Upper lobe of left lung (tissue), 6 donors: ENCODE measurements at regions not wholly inside any gene's neighbourhood (a gene's known extent, or its start where the extent isn't known, plus 50 kb on each side); places are given as distances from the start of the nearest gene placed in this dataset.
A peak's percentile ranks its signal among the peaks of the same experiment; 100 is the strongest.

Experiments used
- ATAC-seq, 2 donors: fragments of 200-7000 bp; cut with Tn5 transposase; one replicate each; pipeline ENCODE4 v1.9.1; 2022; ENCODE audit warnings: mild to moderate bottlenecking in 2 of 2, moderate library complexity in 2 of 2; ENCODE audit not compliant: low FRiP score in 2 of 2
- DNase-seq, 2 donors: peaks; one replicate each; pipeline ENCODE4 v3.0.0-alpha.2; 2019 to 2020
- H3K27ac ChIP-seq, 4 donors: fragments of 200-600 bp; sonication (generic); one replicate each; pipeline ENCODE4 v1.5.1; 2016 to 2019
- H3K27me3 ChIP-seq, 4 donors: fragments of 200-600 bp; sonication (generic); one replicate each; pipeline ENCODE4 v1.5.1; 2017 to 2019
- H3K36me3 ChIP-seq, 4 donors: fragments of 200-600 bp; sonication (generic); one replicate each; pipeline ENCODE4 v1.5.1; 2016 to 2019
- H3K4me1 ChIP-seq, 4 donors: fragments of 200-600 bp; sonication (generic); one replicate each; pipeline ENCODE4 v1.5.1; 2018 to 2019
- H3K4me3 ChIP-seq, 4 donors: fragments of 200-600 bp; sonication (generic); one replicate each; pipeline ENCODE4 v1.5.1; 2017 to 2019; ENCODE audit warnings: mild to moderate bottlenecking in 2 of 4, moderate library complexity in 1 of 4
- H3K9me3 ChIP-seq, 4 donors: fragments of 200-600 bp; sonication (generic); one replicate each; pipeline ENCODE4 v1.5.1; 2018 to 2019
- CTCF ChIP-seq, 6 experiments: fragments of 450-650 bp in 4 of 6; fragments of 200-600 bp in 2 of 6; sonication (generic) in 2 of 6; IDR thresholded peaks; one replicate each; pipeline ENCODE4 v1.5.1; 2016 to 2019; ENCODE audit warnings: antibody characterized with exemption in 6 of 6
- EP300 ChIP-seq, 4 donors: sonication (generic); formaldehyde crosslinking; IDR thresholded peaks; one replicate each; pipeline ENCODE4 v1.5.1; 2017; ENCODE audit warnings: antibody characterized with exemption in 4 of 4, control low read depth in 2 of 4
- POLR2A ChIP-seq, 4 donors: fragments of 450-650 bp; IDR thresholded peaks; one replicate each; pipeline ENCODE4 v1.5.1; 2016 to 2017; ENCODE audit warnings: antibody characterized with exemption in 4 of 4, mild to moderate bottlenecking in 2 of 4
- POLR2AphosphoS5 ChIP-seq, 2 donors: sonication (generic); formaldehyde crosslinking; IDR thresholded peaks; one replicate each; pipeline ENCODE4 v1.5.1; 2017; ENCODE audit warnings: antibody characterized with exemption in 2 of 2
- WGBS, 2 donors: methylation state at CpG; one replicate each; pipeline ENCODE4 v1.1.5; 2017 to 2018; 5-methylcytosine and 5-hydroxymethylcytosine counted together
- donor health status: DM: no; HTN: no; CAD: no; lungs with moderate emphysema.
- donor health status: DM: no; HTN: yes; CAD: no; lungs with severe emphysema.

- no peak overlapping the region for H3K4me3 ChIP-seq
- ATAC-seq = no peak
- no peaks in the 10 kb centered on the region for H3K36me3 ChIP-seq
- H3K27ac ChIP-seq = no peak overlapping the region
- H3K27me3 ChIP-seq = no peaks in the 10 kb centered on the region
- peak in 1 of 2 donors; percentile 48 for DNase-seq
- TF ChIP-seq POLR2AphosphoS5 (IDR thresholded peaks at IDR 0.05) (no peak), CTCF (IDR thresholded peaks at IDR 0.05) (no peak), POLR2A (IDR thresholded peaks at IDR 0.05) (no peak)
- H3K9me3 ChIP-seq = peaks cover 0 to 7% (median 5%) of the 10 kb centered on the region in 4 donors
- WGBS, 2 donors = 83% methylated on average over 6 to 10 of the region's 10 CpGs
- no peaks in the 10 kb centered on the region for H3K4me1 ChIP-seq
Measured at GRCh38 chr12:131421509-131422186, 289.2 kb upstream of the SFSWAP start.

GRCh38 chr12:131422187-131422520, 288.7 kb upstream of the SFSWAP start:
- ATAC-seq (no peak), DNase-seq (no peak)
- Histone ChIP-seq H3K4me3 (no peak overlapping the region), H3K4me1 (no peaks in the 10 kb centered on the region), H3K27ac (no peak overlapping the region), H3K36me3 (no peaks in the 10 kb centered on the region), H3K9me3 (peaks cover 0 to 7% (median 5%) of the 10 kb centered on the region in 4 donors), H3K27me3 (no peaks in the 10 kb centered on the region)
- 78 to 97% methylated on average over 5 of the region's 5 CpGs for WGBS, 2 donors
- TF ChIP-seq CTCF (IDR thresholded peaks at IDR 0.05) = no peak
- no peak for TF ChIP-seq POLR2AphosphoS5 (IDR thresholded peaks at IDR 0.05)
- no peak for TF ChIP-seq EP300 (IDR thresholded peaks at IDR 0.05)
- TF ChIP-seq POLR2A (IDR thresholded peaks at IDR 0.05) = no peak

- peaks cover 0 to 7% (median 5%) of the 10 kb centered on the region in 4 donors for H3K9me3 ChIP-seq
Measured at GRCh38 chr12:131422744-131423143, 288.1 kb upstream of the SFSWAP start.

GRCh38 chr12:131424270-131424669, 286.6 kb upstream of the SFSWAP start:
- Histone ChIP-seq H3K27ac (no peak overlapping the region), H3K27me3 (no peaks in the 10 kb centered on the region), H3K36me3 (no peaks in the 10 kb centered on the region), H3K9me3 (peaks cover 0 to 7% (median 5%) of the 10 kb centered on the region in 4 donors), H3K4me1 (no peaks in the 10 kb centered on the region), H3K4me3 (no peak overlapping the region)
- ATAC-seq = no peak
- DNase-seq = no peak
- TF ChIP-seq POLR2AphosphoS5 (IDR thresholded peaks at IDR 0.05) (no peak), CTCF (IDR thresholded peaks at IDR 0.05) (no peak), POLR2A (IDR thresholded peaks at IDR 0.05) (no peak), EP300 (IDR thresholded peaks at IDR 0.05) (no peak)

More at GRCh38 chr12:131422744-131423143, 288.1 kb upstream of the SFSWAP start:
- Histone ChIP-seq H3K4me3 (no peak overlapping the region), H3K27me3 (no peaks in the 10 kb centered on the region), H3K36me3 (no peaks in the 10 kb centered on the region), H3K4me1 (no peaks in the 10 kb centered on the region), H3K27ac (no peak overlapping the region)
- TF ChIP-seq EP300 (IDR thresholded peaks at IDR 0.05) = no peak
- no peak for TF ChIP-seq CTCF (IDR thresholded peaks at IDR 0.05)
- no peak for TF ChIP-seq POLR2A (IDR thresholded peaks at IDR 0.05)
- no peak for TF ChIP-seq POLR2AphosphoS5 (IDR thresholded peaks at IDR 0.05)
- ATAC-seq = no peak
- DNase-seq = no peak
- WGBS, 2 donors = 74 to 75% methylated on average over 9 of the region's 9 CpGs
